ENCODE measurements at regions not wholly inside any gene's neighbourhood (a gene's known extent, or its start where the extent isn't known, plus 50 kb on each side); places are given as distances from the start of the nearest gene placed in this dataset.

DNA sequence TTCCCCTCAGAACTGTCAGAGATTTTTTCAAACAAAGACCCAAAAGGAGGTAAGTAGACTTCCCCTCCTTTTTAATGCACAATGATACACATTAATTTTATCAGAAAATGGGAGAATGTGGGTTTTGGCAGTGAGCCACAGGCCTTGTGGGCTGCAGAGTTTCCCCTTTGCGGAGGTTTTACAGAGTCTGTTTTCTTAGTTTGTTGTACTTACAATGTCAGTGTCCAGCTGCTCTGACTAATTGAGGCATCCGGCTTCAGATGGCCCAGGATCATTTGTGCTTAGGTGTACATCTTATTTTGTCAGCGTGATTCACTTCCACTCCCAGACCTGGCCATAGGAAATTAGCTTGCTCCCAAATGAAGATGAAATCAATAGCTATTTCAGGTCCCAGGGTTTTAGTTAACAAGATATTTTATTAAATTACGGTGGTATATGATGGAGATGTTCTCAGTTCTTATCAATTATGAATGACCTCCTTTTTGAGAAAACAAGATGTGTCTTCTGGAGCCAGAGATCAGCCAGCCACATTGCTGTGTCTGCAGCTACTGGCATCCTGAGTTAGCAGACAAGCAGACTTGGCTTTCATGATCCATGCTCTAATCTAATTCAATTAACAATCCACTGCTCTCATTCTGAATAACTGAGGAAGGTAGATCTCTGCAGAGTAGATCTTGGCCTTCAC, 1086.6 kb upstream of the SORCS1 start:
- Histone ChIP-seq H3K27me3 (ENCODE audit: control insufficient read depth, insufficient read depth, low read length) (no peaks in the 10 kb centered on the region), H3K9me3 (ENCODE audit: control insufficient read depth, insufficient read depth, low read length) (peaks cover 8% of the 10 kb centered on the region; the same call in 1 of the 2 replicates), H3K4me3 (ENCODE audit: low read depth, low read length) (no peak overlapping the region), H3K27ac (ENCODE audit: low read depth, low read length) (no peak overlapping the region)
- ChIA-PET POLR2A (no interaction called here), CTCF (no interaction called here)
- no peak for DNase-seq (ENCODE audit: low read depth, low spot score)
- TF ChIP-seq, protein P1, sequence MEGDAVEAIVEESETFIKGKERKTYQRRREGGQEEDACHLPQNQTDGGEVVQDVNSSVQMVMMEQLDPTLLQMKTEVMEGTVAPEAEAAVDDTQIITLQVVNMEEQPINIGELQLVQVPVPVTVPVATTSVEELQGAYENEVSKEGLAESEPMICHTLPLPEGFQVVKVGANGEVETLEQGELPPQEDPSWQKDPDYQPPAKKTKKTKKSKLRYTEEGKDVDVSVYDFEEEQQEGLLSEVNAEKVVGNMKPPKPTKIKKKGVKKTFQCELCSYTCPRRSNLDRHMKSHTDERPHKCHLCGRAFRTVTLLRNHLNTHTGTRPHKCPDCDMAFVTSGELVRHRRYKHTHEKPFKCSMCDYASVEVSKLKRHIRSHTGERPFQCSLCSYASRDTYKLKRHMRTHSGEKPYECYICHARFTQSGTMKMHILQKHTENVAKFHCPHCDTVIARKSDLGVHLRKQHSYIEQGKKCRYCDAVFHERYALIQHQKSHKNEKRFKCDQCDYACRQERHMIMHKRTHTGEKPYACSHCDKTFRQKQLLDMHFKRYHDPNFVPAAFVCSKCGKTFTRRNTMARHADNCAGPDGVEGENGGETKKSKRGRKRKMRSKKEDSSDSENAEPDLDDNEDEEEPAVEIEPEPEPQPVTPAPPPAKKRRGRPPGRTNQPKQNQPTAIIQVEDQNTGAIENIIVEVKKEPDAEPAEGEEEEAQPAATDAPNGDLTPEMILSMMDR (IDR thresholded peaks at IDR 0.05; ENCODE audit: low read depth, low read length): no peak

DNA sequence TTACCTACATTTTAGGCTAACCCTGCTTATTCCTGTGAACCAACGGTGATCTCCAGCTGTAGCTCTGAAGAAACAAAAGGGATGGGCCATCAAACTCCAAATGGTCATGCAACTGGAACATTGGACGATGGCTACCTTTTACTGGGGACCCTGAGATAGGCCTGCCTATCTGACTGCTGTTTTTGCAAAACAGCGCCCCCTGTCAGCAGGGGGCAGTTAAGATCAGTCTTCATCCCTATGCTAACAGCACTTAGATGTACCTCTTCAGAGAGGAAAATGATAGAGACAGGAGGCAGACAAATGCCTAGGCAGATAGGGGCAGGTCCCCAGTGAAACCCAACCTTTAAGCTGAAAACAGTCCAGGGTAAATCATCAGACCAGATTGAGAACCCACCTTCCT, 1085.4 kb upstream of the SORCS1 start:
- Histone ChIP-seq H3K4me3 (ENCODE audit: low read depth, low read length) (no peak overlapping the region), H3K9me3 (ENCODE audit: control insufficient read depth, insufficient read depth, low read length) (peaks cover 14% of the 10 kb centered on the region), H3K27ac (ENCODE audit: low read depth, low read length) (no peak overlapping the region), H3K27me3 (ENCODE audit: control insufficient read depth, insufficient read depth, low read length) (no peaks in the 10 kb centered on the region)
- CTCF ChIA-PET: no interaction called here
- TF ChIP-seq, protein P1 (IDR thresholded peaks at IDR 0.05; ENCODE audit: low read depth, low read length): no peak
- DNase-seq (ENCODE audit: low read depth, low spot score): no peak
- POLR2A ChIA-PET: no interaction called here

DNA sequence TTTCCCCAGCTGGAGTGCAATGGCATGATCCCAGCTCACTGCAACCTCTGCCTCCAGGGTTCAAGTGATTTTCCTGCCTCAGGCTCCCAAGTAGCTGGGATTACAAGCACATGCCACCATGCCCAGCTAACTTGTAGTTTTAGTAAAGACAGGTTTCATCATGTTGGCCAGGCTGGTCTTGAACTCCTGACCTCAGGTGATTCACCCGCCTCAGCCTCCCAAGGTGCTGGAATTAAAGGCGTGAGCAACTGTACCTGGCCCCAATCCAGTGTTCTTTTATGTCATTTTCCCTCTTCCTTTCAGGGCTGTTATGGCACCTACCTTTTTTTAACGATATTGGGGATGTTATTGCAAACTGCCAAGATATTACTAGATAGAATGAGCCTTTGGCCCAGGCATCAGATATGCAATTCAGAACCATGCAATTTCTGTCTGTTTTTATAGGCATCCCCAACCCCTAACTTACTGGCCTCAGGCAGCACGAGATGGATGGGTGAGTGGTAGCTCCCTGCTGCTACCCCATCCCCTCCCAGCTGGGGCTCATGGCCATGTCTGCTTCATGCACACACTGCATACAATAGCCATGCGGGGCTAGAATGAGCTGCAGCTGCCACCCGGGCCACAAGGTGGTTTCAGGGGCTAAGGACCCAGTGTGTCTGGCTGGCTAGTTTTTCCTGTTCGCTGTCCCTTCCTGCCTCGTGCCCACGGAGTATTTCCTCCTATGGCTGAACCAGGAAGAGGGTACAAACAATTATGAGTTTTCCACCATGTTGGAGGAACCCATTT, 1080.1 kb upstream of the SORCS1 start:
- H3K27me3 ChIP-seq (ENCODE audit: control insufficient read depth, insufficient read depth, low read length): no peaks in the 10 kb centered on the region
- no peak for DNase-seq (ENCODE audit: low read depth, low spot score)
- POLR2A ChIA-PET: no interaction called here
- CTCF ChIA-PET: no interaction called here
- no peak overlapping the region for H3K27ac ChIP-seq (ENCODE audit: low read depth, low read length)
- no peak overlapping the region for H3K4me3 ChIP-seq (ENCODE audit: low read depth, low read length)
- TF ChIP-seq, protein P1 (IDR thresholded peaks at IDR 0.05; ENCODE audit: low read depth, low read length): no peak
- peaks cover 13% of the 10 kb centered on the region for H3K9me3 ChIP-seq (ENCODE audit: control insufficient read depth, insufficient read depth, low read length)

DNA sequence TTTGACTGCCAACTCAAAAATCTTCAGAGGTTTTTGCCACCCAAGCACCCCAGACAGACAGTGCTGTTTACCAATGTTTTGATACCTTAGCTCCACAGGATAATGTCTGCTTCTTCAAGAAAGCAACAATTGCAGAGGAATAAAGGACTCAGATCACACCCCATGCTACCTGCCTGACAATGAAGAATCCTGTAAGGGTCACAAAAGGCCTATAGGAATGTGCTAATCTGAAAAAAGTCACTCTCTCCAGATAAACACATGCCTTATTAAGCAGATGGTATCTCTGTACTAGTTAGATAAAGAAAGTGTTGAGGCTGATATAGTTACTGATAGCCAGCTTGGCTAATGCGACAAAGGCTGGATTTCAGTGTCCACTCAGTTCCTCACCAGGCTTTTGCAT, 1076.7 kb upstream of the SORCS1 start:
- peaks cover 11% of the 10 kb centered on the region for H3K9me3 ChIP-seq (ENCODE audit: control insufficient read depth, insufficient read depth, low read length)
- CTCF ChIA-PET: no interaction called here
- TF ChIP-seq, protein P1 (IDR thresholded peaks at IDR 0.05; ENCODE audit: low read depth, low read length): no peak

DNA sequence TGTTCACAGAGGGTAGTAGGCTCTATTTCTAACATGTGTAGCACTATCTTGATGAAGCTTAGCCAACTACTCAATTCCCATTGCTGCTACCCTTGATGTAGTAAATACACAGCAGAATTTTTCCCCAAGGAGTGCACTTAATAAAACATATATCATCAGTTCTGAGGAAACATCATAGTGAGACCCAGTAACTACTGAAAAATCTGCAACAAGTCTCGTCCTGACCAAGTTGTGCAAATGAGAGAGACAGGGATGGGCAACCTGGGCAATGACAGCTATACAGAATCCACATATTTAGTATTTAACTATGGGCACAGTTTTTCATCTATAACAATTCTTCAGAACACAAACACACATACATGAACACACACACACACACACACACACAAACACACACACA, 1073.8 kb upstream of the SORCS1 start:
- H3K27me3 ChIP-seq (ENCODE audit: control insufficient read depth, insufficient read depth, low read length): no peaks in the 10 kb centered on the region
- CTCF ChIA-PET: no interaction called here
- POLR2A ChIA-PET: no interaction called here

More for the DNA sequence above, 1076.7 kb upstream of the SORCS1 start:
- H3K27ac ChIP-seq (ENCODE audit: low read depth, low read length): no peak overlapping the region
- no peaks in the 10 kb centered on the region for H3K27me3 ChIP-seq (ENCODE audit: control insufficient read depth, insufficient read depth, low read length)
- H3K4me3 ChIP-seq (ENCODE audit: low read depth, low read length): no peak overlapping the region
- POLR2A ChIA-PET: no interaction called here
- DNase-seq (ENCODE audit: low read depth, low spot score): no peak

More for the DNA sequence above, 1073.8 kb upstream of the SORCS1 start:
- no peak for DNase-seq (ENCODE audit: low read depth, low spot score)
- H3K27ac ChIP-seq (ENCODE audit: low read depth, low read length): no peak overlapping the region
- no peak overlapping the region for H3K4me3 ChIP-seq (ENCODE audit: low read depth, low read length)
- TF ChIP-seq, protein P1 (IDR thresholded peaks at IDR 0.05; ENCODE audit: low read depth, low read length): no peak
- H3K9me3 ChIP-seq (ENCODE audit: control insufficient read depth, insufficient read depth, low read length): no peaks in the 10 kb centered on the region
